ENCODE measurements at regions not wholly inside any gene's neighbourhood (a gene's known extent, or its start where the extent isn't known, plus 50 kb on each side); places are given as distances from the start of the nearest gene placed in this dataset.

DNA sequence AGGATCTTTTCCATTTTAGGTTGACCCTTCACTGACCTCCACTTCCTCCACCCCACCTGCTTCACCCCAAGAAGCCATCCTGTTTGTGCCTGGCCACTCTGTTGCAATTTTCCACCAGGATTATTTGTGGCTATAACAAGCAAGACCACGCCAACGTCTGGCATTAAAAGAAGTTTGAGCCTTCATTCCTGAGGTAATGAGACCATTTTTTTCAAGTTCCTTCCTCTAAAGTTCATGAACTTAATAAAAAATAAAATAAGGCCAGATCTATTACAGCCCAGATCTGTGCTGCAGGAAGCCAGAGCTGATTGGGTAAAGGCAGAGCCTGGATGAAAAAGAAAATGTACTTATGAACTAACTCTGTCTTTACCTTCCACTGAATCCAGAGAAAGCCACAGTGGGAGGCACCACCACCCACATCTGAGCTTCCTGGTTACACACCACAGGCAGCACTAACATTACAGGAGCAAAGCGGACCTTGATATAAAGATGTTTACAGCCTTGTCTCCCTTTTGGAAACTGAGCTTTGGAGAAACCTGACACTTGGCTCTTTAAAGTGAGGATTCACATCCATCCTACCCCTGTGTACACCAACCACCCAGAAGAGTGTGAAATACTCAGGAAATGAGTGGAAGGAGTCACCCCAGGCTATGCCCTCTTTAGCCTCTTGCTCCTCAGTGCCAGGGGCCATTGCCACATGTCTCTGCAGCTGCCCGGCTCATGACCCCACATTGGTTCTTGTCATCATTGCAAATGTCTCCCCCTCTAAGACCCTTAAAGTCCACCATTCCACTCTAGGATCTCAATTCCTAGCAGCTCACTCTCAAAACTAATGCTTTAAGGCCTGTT, 293.6 kb downstream of the PLPP3 start:
- no peak overlapping the region for H4K5ac ChIP-seq (ENCODE audit: insufficient read length, low read depth, low read length)
- H3K9me3 ChIP-seq (ENCODE audit: control insufficient read depth, low read depth, low read length): no peaks in the 10 kb centered on the region
- no peak overlapping the region for H2BK20ac ChIP-seq (ENCODE audit: low read depth, low read length, poor library complexity, severe bottlenecking)
- H2AFZ ChIP-seq (ENCODE audit: low read length): no peak overlapping the region
- H3K36me3 Mint-ChIP-seq (ENCODE audit: insufficient read depth in 1 of 3, low read depth in 3 of 3): no peaks in the 10 kb centered on the region
- no peak overlapping the region for H3K23ac ChIP-seq (ENCODE audit: insufficient read length, low read depth, low read length)
- H3K9ac ChIP-seq (ENCODE audit: extremely low read depth, insufficient read length, low read length): no peak overlapping the region
- H3K27me3 ChIP-seq (ENCODE audit: insufficient read depth, low read length): no peaks in the 10 kb centered on the region
- H3K4me1 Mint-ChIP-seq: peaks cover 6 to 8% of the 10 kb centered on the region in 2 experiments
- H3K4me2 ChIP-seq (ENCODE audit: insufficient read depth, insufficient read length, low read length): no peak overlapping the region
- H3K27ac ChIP-seq (ENCODE audit: insufficient read length, low read depth, low read length): no peak overlapping the region
- H2BK12ac ChIP-seq (ENCODE audit: insufficient read length, low read depth, low read length): no peak overlapping the region
- H3K4me3 Mint-ChIP-seq: no peak overlapping the region
- DNase-seq: no peak
- no peak overlapping the region for H3T11ph ChIP-seq (ENCODE audit: low read length)
- no peak overlapping the region for H2BK15ac ChIP-seq (ENCODE audit: low read depth, low read length)
- no peak overlapping the region for H4K91ac ChIP-seq (ENCODE audit: insufficient read length, low read depth, low read length)
- H2BK120ac ChIP-seq (ENCODE audit: low read depth, low read length, poor library complexity, severe bottlenecking): no peak overlapping the region
- WGBS (ENCODE audit: extremely low coverage, insufficient read length, low lambda C conversion rate): no CpG with 5 or more reads among the region's 4 CpGs
- H3K27ac Mint-ChIP-seq: no peak overlapping the region; a peak in 1 of 7 replicates
- H3K9me3 Mint-ChIP-seq: no peaks in the 10 kb centered on the region
- no peaks in the 10 kb centered on the region for H3K27me3 Mint-ChIP-seq (ENCODE audit: low read depth)
- H3K18ac ChIP-seq (ENCODE audit: insufficient read length, low read depth, low read length): no peak overlapping the region
- H2AK5ac ChIP-seq (ENCODE audit: insufficient read length, low read length): no peak overlapping the region
- H3K79me1 ChIP-seq (ENCODE audit: insufficient read depth, low read depth, low read length, poor library complexity, severe bottlenecking): no peaks in the 10 kb centered on the region
- 0 out of 2 replicates have a peak, but pooled peaks cover 2% of the 10 kb centered on the region for H3K4me1 ChIP-seq (ENCODE audit: insufficient read depth, low read length)
- no peak overlapping the region for H4K8ac ChIP-seq (replicated peaks; ENCODE audit: insufficient read length, low read depth, low read length)
- H3K4ac ChIP-seq (ENCODE audit: low read depth, low read length): no peak overlapping the region
- no peaks in the 10 kb centered on the region for H3K79me2 ChIP-seq (ENCODE audit: insufficient read depth, low read length)
- TF ChIP-seq, protein P1, sequence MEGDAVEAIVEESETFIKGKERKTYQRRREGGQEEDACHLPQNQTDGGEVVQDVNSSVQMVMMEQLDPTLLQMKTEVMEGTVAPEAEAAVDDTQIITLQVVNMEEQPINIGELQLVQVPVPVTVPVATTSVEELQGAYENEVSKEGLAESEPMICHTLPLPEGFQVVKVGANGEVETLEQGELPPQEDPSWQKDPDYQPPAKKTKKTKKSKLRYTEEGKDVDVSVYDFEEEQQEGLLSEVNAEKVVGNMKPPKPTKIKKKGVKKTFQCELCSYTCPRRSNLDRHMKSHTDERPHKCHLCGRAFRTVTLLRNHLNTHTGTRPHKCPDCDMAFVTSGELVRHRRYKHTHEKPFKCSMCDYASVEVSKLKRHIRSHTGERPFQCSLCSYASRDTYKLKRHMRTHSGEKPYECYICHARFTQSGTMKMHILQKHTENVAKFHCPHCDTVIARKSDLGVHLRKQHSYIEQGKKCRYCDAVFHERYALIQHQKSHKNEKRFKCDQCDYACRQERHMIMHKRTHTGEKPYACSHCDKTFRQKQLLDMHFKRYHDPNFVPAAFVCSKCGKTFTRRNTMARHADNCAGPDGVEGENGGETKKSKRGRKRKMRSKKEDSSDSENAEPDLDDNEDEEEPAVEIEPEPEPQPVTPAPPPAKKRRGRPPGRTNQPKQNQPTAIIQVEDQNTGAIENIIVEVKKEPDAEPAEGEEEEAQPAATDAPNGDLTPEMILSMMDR (conservative IDR thresholded peaks at IDR 0.05): no peak
- H3K14ac ChIP-seq (ENCODE audit: insufficient read depth, low read length): no peak overlapping the region
- H3K56ac ChIP-seq (ENCODE audit: insufficient read length, low read depth, low read length): no peak overlapping the region
- no peak overlapping the region for H2BK5ac ChIP-seq (ENCODE audit: insufficient read length, low read length)
- no peaks in the 10 kb centered on the region for H4K20me1 ChIP-seq (ENCODE audit: control insufficient read depth, insufficient read depth, insufficient read length)
- no peaks in the 10 kb centered on the region for H3K23me2 ChIP-seq (ENCODE audit: insufficient read length, low read depth, low read length, poor library complexity, severe bottlenecking)

Measured in H9 (cell line).